Parathyroid adenoma (tissue), 2 donors: ENCODE measurements at regions not wholly inside any gene's neighbourhood (a gene's known extent, or its start where the extent isn't known, plus 50 kb on each side); places are given as distances from the start of the nearest gene placed in this dataset.

Experiments used
- H2AFZ ChIP-seq: fragments of 300-600 bp; sonication (generic); one replicate; pipeline ENCODE4 v1.7.0; 2017; ENCODE audit warnings: antibody characterized with exemption, mild to moderate bottlenecking
- H3K27ac ChIP-seq: fragments of 300-600 bp; sonication (generic); one replicate; pipeline ENCODE4 v1.7.0; 2017
- H3K27me3 ChIP-seq: fragments of 300-600 bp; sonication (generic); one replicate; pipeline ENCODE4 v1.7.0; 2017; ENCODE audit warnings: low read length; ENCODE audit not compliant: control insufficient read depth, insufficient read depth
- H3K36me3 ChIP-seq: fragments of 300-600 bp; sonication (generic); one replicate; pipeline ENCODE4 v1.7.0; 2017; ENCODE audit warnings: low read length; ENCODE audit not compliant: control insufficient read depth, insufficient read depth
- H3K4me1 ChIP-seq: fragments of 300-600 bp; sonication (generic); one replicate; pipeline ENCODE4 v1.7.0; 2017; ENCODE audit warnings: control low read depth
- H3K4me2 ChIP-seq: fragments of 300-600 bp; sonication (generic); one replicate; pipeline ENCODE4 v1.7.0; 2017; ENCODE audit warnings: low read length
- H3K4me3 ChIP-seq: fragments of 300-600 bp; sonication (generic); one replicate; pipeline ENCODE4 v1.7.0; 2017; ENCODE audit warnings: low read depth, low read length
- H3K79me2 ChIP-seq: fragments of 300-600 bp; sonication (generic); one replicate; pipeline ENCODE4 v1.7.0; 2017; ENCODE audit warnings: control low read depth
- H3K9ac ChIP-seq: fragments of 300-600 bp; sonication (generic); one replicate; pipeline ENCODE4 v1.7.0; 2017; ENCODE audit warnings: mild to moderate bottlenecking
- H3K9me3 ChIP-seq: fragments of 300-600 bp; sonication (generic); one replicate; pipeline ENCODE4 v1.7.0; 2017; ENCODE audit warnings: low read length; ENCODE audit not compliant: control insufficient read depth
- CTCF ChIP-seq: fragments of 300-600 bp; sonication (generic); IDR thresholded peaks from one replicate; pipeline ENCODE4 v1.7.0; 2017; ENCODE audit warnings: antibody characterized with exemption, mild to moderate bottlenecking
- donor health status: primary hyperparathyroidism.

GRCh38 chr3:73197187-73197586 lies 135.7 kb downstream of the EBLN2 start:
- H3K9ac ChIP-seq: no peak overlapping the region
- H3K36me3 ChIP-seq: no peaks in the 10 kb centered on the region
- no peak overlapping the region for H3K27ac ChIP-seq
- H3K4me3 ChIP-seq: no peak overlapping the region
- no peaks in the 10 kb centered on the region for H3K79me2 ChIP-seq
- no peaks in the 10 kb centered on the region for H3K4me1 ChIP-seq
- no peaks in the 10 kb centered on the region for H3K27me3 ChIP-seq
- no peak for TF ChIP-seq CTCF
- no peaks in the 10 kb centered on the region for H3K9me3 ChIP-seq
- H2AFZ ChIP-seq: no peak overlapping the region
- H3K4me2 ChIP-seq: no peak overlapping the region

GRCh38 chr3:73203101-73203500 lies 141.6 kb downstream of the EBLN2 start:
- H3K36me3 ChIP-seq: no peaks in the 10 kb centered on the region

GRCh38 chr3:73203633-73204032 lies 142.2 kb downstream of the EBLN2 start:
- no peaks in the 10 kb centered on the region for H3K79me2 ChIP-seq
- H3K4me2 ChIP-seq: no peak overlapping the region
- no peaks in the 10 kb centered on the region for H3K9me3 ChIP-seq
- H3K36me3 ChIP-seq: no peaks in the 10 kb centered on the region
- no peak overlapping the region for H3K27ac ChIP-seq
- no peak overlapping the region for H2AFZ ChIP-seq
- no peaks in the 10 kb centered on the region for H3K4me1 ChIP-seq
- H3K27me3 ChIP-seq: no peaks in the 10 kb centered on the region
- TF ChIP-seq CTCF: no peak
- no peak overlapping the region for H3K4me3 ChIP-seq
- H3K9ac ChIP-seq: no peak overlapping the region

More at GRCh38 chr3:73203101-73203500, 141.6 kb downstream of the EBLN2 start:
- no peak for TF ChIP-seq CTCF
- H3K79me2 ChIP-seq: no peaks in the 10 kb centered on the region
- H3K4me2 ChIP-seq: no peak overlapping the region
- H3K9ac ChIP-seq: no peak overlapping the region
- no peaks in the 10 kb centered on the region for H3K9me3 ChIP-seq
- no peaks in the 10 kb centered on the region for H3K27me3 ChIP-seq
- H2AFZ ChIP-seq: no peak overlapping the region
- no peak overlapping the region for H3K4me3 ChIP-seq
- no peak overlapping the region for H3K27ac ChIP-seq
- H3K4me1 ChIP-seq: no peaks in the 10 kb centered on the region

- Histone ChIP-seq H3K27ac (no peak overlapping the region), H3K9me3 (no peaks in the 10 kb centered on the region), H3K4me3 (no peak overlapping the region), H3K27me3 (no peaks in the 10 kb centered on the region), H3K4me2 (no peak overlapping the region), H2AFZ (no peak overlapping the region), H3K36me3 (no peaks in the 10 kb centered on the region), H3K9ac (no peak overlapping the region), H3K79me2 (no peaks in the 10 kb centered on the region), H3K4me1 (no peaks in the 10 kb centered on the region)
- TF ChIP-seq CTCF: no peak
These were observed 143.4 kb downstream of the EBLN2 start for GRCh38 chr3:73204841-73205240.

DNA sequence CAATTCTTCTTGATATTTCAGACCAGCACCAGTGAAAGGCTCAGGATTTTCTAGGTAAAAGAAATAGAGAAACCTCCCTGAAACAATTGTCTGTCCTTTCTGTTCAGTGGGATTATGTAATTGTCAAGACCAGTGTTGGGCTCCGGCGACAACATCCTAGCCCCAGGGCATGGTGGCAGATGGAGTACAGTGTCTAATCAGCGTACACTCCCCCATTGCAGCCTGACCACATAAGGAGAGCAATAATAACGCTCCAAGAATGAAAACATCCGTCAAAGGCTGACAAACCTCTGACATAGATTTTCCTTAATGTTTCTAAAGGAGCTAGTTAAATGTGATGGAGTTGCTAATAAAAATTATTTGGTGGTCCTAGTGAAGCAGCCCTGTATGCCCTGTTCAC lies 144.6 kb downstream of the EBLN2 start:
- H2AFZ ChIP-seq: no peak overlapping the region
- no peak overlapping the region for H3K4me3 ChIP-seq
- TF ChIP-seq CTCF: no peak
- no peak overlapping the region for H3K27ac ChIP-seq
- no peak overlapping the region for H3K4me2 ChIP-seq
- H3K9me3 ChIP-seq: no peaks in the 10 kb centered on the region
- H3K27me3 ChIP-seq: no peaks in the 10 kb centered on the region
- H3K36me3 ChIP-seq: no peaks in the 10 kb centered on the region
- H3K4me1 ChIP-seq: no peaks in the 10 kb centered on the region
- no peak overlapping the region for H3K9ac ChIP-seq
- H3K79me2 ChIP-seq: no peaks in the 10 kb centered on the region
